GM18867 (cell line): ENCODE measurements at regions not wholly inside any gene's neighbourhood (a gene's known extent, or its start where the extent isn't known, plus 50 kb on each side); places are given as distances from the start of the nearest gene placed in this dataset.
"Not testable (repeated sequence)": the region's sequence is repeated elsewhere in the genome, so short reads cannot be mapped to it uniquely, and the experiment has no call there.

Experiments used
- ATAC-seq: cut with Tn5 transposase; IDR thresholded peaks from one replicate; pipeline ENCODE4 v1.9.1; 2021; ENCODE audit warnings: mild to moderate bottlenecking, moderate library complexity; ENCODE audit not compliant: unreplicated experiment

DNA sequence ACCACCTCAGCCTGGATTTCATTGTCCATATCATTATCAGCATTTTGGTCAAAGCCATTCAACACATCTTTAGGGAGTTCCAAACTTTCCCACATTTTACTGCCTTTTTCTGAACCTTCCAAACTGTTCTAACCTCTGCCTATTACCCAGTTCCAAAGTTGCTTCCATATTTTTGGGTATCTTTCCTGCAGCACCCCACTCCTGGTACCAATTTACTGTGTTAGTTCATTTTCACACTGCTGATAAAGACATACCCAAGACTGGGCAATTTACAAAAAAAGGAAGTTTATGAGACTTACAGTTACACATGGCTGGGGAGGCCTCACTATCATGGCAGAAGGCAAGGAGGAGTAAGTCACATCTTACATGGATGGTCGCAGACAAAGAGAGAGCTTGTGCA lies 63.6 kb upstream of the CEP162 start:
- not testable (repeated sequence) for ATAC-seq

DNA sequence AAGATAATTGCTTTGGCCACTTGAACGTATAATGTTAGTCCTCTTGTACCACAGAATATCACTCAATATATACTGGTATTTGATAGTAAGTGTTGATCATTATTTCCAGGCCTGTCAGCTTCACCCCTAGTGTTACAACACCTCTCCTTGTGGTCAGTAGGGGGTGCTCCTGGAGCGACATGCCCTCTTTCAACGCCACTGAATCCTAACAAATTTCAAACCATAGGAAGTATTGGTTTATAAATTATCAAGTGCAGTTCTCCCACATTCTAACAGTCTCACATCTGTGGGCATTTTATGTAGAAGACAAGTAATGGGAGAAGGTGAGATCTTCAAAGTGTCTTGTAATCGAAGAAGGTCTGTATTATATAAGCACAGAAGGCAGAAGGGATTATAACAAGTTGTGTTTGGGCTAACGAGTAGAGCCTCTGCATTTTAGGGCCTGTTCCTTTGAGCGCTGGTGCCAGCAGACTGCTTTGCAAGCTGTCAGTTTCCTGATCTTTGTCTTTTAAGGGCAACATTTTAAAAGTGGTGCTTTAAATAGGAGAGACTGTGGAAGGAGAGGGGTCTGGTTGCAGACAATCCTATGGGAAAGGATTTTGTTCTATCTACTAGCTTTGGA lies 57.1 kb upstream of the CEP162 start:
- ATAC-seq: peak; percentile 66

- no peak for ATAC-seq
These were observed 55.1 kb upstream of the CEP162 start for GRCh38 chr6:84282550-84282949.

DNA sequence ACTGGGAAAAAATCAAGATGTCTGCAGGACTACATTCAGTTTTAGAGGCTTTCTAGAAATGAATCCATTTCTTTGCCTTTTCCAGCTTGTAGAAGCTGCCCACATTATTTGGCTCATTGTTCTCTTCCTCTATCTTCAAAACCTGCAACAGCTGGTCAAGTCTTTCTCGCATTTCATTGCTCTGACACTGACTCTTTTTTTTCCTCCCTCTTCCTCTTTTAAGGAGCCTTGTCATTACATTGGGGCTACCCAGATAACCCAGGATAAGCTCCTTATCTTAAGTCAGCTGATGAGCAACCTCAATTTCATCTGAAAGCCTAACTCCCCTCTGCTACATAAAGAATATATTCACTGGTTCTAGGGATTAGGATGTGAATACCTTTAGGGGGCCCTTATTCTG lies 53.2 kb upstream of the CEP162 start:
- no peak for ATAC-seq

DNA sequence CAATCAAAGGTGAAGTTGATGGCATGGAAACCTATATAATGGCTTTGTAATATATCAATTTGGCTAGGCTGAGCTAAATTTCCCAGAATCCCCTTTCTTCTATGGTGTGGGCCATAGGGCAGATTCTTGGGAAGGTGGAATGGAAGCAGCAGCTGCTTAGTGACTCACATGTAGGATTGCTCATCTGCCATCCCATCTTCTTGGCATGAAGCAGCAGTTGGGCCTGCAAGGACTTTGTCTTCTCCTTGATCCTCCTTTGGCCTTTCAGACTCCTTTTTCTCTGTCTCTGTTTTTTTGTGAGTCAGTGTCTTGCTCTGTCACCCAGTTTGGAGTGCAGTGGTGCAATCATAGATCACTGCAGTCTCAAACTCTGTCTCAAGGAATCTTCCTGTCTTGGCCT lies 52.6 kb upstream of the CEP162 start:
- no peak for ATAC-seq

- no peak for ATAC-seq
These were observed 51.0 kb upstream of the CEP162 start for GRCh38 chr6:84278321-84278998.
